NCI-H2107 (cell line): ENCODE measurements at regions not wholly inside any gene's neighbourhood (a gene's known extent, or its start where the extent isn't known, plus 50 kb on each side); places are given as distances from the start of the nearest gene placed in this dataset.
"Not testable (repeated sequence)": the region's sequence is repeated elsewhere in the genome, so short reads cannot be mapped to it uniquely, and the experiment has no call there.

Source experiments
- DNase-seq: peaks from one replicate; lab custom pipeline; 2025; lab: John Stamatoyannopoulos, UW

DNA sequence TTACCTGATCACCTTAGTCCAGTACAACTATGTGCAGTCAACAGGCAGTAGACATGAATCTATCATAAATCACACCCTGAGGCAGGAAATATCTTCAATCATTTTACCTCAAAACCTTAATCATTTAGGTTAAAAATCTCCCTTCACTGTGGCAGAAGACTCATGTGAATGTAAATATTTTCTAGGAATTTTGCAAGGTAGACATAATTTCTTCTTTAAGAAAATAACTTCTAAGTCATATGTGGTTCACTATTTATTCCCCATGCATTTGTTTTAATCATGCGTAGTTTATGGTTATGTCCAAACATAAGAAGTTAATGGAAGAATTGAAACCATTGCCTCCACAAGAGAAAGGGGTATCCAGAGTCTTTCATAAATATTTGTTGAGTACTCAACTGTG lies 97.0 kb downstream of the HMHB1 start:
- DNase-seq = no peak

GRCh38 chr5:143913008-143913752 lies 101.2 kb downstream of the HMHB1 start:
- DNase-seq = no peak

- no peak for DNase-seq
These were observed 102.8 kb downstream of the HMHB1 start for GRCh38 chr5:143914756-143915155.

GRCh38 chr5:143916451-143916850 lies 104.5 kb downstream of the HMHB1 start:
- DNase-seq = no peak

GRCh38 chr5:143918961-143919360 lies 107.0 kb downstream of the HMHB1 start:
- no peak for DNase-seq

DNA sequence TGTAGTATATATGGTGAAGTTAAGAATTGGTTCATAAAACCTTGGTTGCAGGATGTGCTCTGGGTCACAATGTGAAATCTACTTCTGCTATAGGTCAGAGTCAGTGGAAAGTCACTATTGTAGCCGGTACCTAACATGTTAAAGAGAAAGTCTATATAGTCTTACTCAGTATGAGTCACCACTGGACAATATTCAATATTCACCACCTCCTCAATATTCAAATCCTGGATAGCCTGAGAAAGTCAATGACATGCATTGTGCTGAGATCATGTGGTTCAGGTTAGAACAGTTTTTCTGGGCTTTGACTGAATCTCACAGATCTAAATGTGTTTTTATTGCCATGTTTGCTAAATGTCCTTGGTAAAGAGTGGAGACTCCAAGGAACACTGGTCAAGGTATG lies 108.8 kb downstream of the HMHB1 start:
- DNase-seq = no peak

GRCh38 chr5:143921525-143922311 lies 109.8 kb downstream of the HMHB1 start:
- no peak for DNase-seq

DNA sequence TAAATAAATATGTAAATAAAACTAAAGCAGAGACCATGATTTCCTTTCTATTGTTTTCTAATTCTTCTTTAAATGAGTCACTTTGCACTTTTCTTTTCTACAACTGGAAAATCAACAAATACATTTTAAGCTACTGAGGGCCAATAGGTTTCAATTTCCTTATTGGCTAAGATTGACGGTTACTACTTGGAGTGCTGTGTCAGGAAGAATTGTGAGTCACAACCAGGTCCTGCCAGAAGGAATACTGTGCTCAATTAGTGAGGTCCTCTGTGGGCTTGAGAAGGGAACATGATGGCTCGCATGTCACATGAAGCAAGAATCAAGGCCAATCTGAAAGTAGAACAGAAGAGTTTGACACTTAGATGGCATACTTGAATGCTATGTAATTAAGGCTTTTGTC lies 110.8 kb downstream of the HMHB1 start:
- DNase-seq = no peak

GRCh38 chr5:143923634-143924266 lies 111.8 kb downstream of the HMHB1 start:
- no peak for DNase-seq

GRCh38 chr5:143924311-143924978 lies 112.5 kb downstream of the HMHB1 start:
- DNase-seq = no peak

GRCh38 chr5:143924979-143925325 lies 113.0 kb downstream of the HMHB1 start:
- not testable (repeated sequence) for DNase-seq

- DNase-seq = no peak
These were observed 117.5 kb downstream of the HMHB1 start for GRCh38 chr5:143929486-143929885.

DNA sequence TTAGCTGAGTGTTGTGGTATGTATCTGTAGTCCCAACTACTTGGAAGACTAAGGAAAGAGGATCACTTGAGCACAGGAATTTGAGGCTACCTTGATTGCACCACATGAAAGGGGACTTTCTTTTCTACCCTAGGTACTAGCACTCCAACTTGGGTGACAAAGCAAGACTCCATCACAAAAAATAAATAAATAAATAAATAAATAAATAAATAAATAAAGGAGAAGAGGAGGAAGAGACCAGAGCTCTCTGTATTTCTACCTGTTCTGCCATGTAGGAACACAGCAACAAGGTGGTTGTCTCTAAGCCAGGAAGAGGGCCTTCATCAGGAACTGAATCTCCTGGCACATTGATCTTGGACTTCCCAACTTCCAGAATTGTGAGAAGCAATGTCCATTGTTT lies 118.6 kb downstream of the HMHB1 start:
- no peak for DNase-seq

DNA sequence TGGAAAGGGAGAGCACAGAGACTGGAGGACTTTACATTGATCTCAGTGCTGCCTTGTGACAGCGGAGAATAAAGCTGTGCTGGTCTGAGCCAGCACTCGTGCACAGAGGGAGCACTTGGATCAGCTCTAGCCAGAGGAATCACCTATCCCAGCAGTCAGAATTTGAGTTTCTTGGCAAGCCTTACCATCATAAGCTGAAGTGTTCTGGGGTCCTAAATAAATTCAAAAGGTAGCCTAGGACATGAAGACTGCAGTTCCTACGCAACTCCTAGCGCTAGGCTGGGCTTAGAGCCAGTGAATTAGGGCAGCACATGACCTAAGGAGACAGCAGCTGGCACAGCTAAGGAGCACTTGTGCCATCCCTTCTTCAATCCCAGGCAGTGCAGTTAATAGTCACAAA lies 119.5 kb downstream of the HMHB1 start:
- no peak for DNase-seq

- no peak for DNase-seq
These were observed 120.0 kb downstream of the HMHB1 start for GRCh38 chr5:143931986-143932385.

- no peak for DNase-seq
These were observed 120.6 kb downstream of the HMHB1 start for GRCh38 chr5:143932584-143932983.

DNA sequence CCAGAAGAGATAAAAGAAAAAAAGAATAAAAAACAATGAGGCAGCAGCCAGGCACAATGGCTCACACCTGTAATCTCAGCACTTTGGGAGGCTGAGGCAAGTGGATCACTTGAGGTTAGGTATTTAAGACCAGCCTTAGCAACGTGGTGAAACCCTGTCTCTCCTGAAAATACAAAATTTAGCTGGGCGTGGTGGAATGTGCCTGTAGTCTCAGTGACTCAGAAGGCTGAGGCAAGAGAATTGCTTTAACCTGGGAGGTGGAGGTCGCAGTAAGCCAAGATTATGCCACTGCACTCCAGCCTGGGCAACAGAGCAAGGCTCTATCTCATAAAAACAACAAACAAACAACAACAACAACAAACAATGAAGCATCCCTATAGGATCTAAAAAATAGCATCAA lies 121.5 kb downstream of the HMHB1 start:
- no peak for DNase-seq

GRCh38 chr5:143934821-143935220 lies 122.9 kb downstream of the HMHB1 start:
- no peak for DNase-seq

DNA sequence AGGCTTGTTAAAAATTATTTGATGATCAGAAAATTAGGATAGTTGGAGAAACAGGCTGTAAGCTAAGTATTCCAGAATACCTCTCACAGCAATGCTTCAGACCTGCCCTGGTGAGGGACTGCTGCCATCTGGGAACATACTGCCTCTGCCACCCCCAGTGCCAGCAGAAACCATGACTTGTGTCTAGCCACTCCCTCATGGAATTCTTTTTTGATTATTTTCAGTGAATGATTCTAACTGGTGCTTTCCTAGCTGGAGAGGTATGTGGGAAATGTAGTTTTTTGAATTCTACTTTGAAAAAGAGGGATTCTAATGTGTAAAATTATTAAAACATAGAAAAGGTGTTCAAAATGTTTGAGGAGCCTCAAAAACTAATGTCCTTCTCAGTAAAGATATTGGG lies 126.3 kb downstream of the HMHB1 start:
- no peak for DNase-seq

GRCh38 chr5:143946837-143947236 lies 134.9 kb downstream of the HMHB1 start:
- DNase-seq = no peak

GRCh38 chr5:143947313-143947712 lies 135.4 kb downstream of the HMHB1 start:
- no peak for DNase-seq

DNA sequence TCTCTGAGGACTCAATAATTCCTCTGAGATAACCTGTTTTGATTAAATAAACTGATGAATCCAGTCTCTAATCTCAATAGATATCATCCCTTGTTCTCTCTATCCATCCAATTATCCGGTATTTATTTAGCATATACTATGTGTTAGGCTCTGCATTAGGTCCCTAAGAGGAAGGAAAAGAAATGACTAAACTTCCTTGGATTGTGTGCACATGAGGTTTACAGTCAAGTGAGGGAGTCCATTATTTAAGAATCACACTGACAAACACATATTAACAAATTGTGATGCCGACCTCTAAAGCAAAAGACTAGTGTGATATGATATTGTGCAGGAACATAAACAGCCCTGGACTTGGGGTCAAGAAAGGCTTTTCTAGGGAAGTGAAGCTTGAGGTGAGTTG lies 140.8 kb downstream of the HMHB1 start:
- no peak for DNase-seq

DNA sequence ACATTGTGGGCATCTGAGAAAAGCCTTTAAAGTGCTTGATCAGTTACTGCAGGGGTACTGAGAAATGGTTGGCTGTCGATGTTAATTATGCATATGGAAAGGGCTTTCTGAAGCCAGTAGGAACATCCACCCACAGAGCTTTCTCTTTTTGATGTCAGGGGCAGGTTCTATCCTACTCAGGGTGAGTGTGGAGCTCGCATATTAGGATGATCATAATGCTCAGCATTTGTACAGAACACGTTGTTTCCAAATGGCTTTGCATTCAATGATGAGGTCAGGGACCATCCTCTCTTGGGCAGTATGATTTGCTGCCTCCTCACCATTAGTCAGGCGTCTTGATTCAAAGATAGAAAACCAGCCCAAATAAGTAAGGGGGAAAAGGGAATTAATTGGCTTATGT lies 141.9 kb downstream of the HMHB1 start:
- DNase-seq = no peak
